Effector memory CD8-positive, alpha-beta T cell (primary cell): ENCODE measurements at regions not wholly inside any gene's neighbourhood (a gene's known extent, or its start where the extent isn't known, plus 50 kb on each side); places are given as distances from the start of the nearest gene placed in this dataset.

ENCODE experiments used
- ATAC-seq: fragments of 150-1000 bp; cut with Tn5 transposase; replicated peaks from 2 replicates; pipeline ENCODE4 v1.10.0; 2021; ENCODE audit warnings: mild to moderate bottlenecking, moderate library complexity
- DNase-seq, 3 experiments: peaks; one replicate each; pipeline ENCODE4 v3.0.0; 2021
- H3K27ac Mint-ChIP-seq, 2 donors: one replicate each; pipeline ENCODE4 v1.8.0; 2022; ENCODE audit warnings: mild to moderate bottlenecking in 2 of 2, mixed read lengths in 2 of 2, moderate library complexity in 2 of 2
- H3K27me3 Mint-ChIP-seq, 2 donors: one replicate each; pipeline ENCODE4 v1.8.0; 2022; ENCODE audit warnings: mixed read lengths in 2 of 2
- H3K36me3 Mint-ChIP-seq: one replicate; pipeline ENCODE4 v1.8.0; 2022; ENCODE audit warnings: mild to moderate bottlenecking, moderate library complexity, mixed read lengths; ENCODE audit not compliant: insufficient read depth
- H3K4me1 Mint-ChIP-seq, 2 donors: one replicate each; pipeline ENCODE4 v1.8.0; 2022; ENCODE audit warnings: low read depth in 2 of 2, mixed read lengths in 2 of 2
- H3K4me3 Mint-ChIP-seq, 2 donors: one replicate each; pipeline ENCODE4 v1.8.0; 2022; ENCODE audit warnings: mild to moderate bottlenecking in 2 of 2, mixed read lengths in 2 of 2, moderate library complexity in 2 of 2
- H3K9me3 Mint-ChIP-seq, 2 donors: one replicate each; pipeline ENCODE4 v1.8.0; 2022; ENCODE audit warnings: mixed read lengths in 2 of 2

DNA sequence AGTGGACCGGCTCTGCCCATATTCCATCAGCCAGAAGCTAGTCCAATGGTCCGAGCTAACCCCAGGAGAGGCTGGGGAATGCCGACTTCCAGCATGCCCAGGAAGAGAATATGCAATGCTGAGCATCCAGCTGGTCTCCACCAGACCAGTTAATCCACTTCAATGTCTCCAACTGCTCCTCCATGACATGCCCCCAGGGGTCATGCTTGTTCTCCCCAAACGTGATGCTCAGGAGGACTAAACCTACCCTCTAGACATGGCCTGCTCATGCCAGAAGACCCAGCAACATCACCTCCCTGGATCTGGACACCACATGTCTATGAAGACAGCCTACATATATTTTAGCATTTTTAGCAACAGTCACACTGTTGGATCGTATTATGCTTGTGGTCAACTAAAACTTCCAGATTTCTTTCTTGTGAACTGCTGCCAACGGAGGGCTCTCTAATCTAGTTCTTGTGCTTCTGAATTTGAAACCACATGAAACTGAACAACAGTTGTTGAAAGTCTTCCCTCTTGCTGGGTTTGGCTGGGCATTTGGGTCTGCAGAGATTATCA is 245.1 kb downstream of the SOX9 start:
- no peaks in the 10 kb centered on the region for H3K9me3 Mint-ChIP-seq
- no peak overlapping the region for H3K27ac Mint-ChIP-seq
- ATAC-seq (no peak), DNase-seq (no peak)
- H3K4me1 Mint-ChIP-seq: no peaks in the 10 kb centered on the region
- H3K36me3 Mint-ChIP-seq: no peaks in the 10 kb centered on the region
- H3K4me3 Mint-ChIP-seq: no peak overlapping the region
- peaks cover 0 to 14% of the 10 kb centered on the region in 2 donors for H3K27me3 Mint-ChIP-seq

DNA sequence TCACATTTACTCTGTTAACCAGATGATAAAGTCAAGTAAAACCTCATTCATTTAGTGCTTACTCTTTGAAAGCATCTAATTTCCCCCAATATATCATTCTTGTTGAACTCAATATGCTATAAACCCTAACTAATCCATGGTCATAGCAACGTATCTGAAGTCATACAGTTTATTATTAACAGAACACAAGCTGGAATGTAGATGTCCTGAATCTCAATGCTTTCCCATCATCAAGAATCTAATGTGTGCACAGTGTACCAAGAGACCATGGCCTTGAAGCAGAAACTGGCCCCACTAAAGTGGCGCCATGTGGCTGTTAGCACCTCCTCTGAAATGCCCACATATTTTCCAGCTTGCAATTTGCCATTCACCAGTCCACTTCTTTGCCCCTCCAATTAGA is 245.8 kb downstream of the SOX9 start:
- H3K9me3 Mint-ChIP-seq: no peaks in the 10 kb centered on the region
- ATAC-seq (no peak), DNase-seq (no peak)
- no peak overlapping the region for H3K27ac Mint-ChIP-seq
- no peaks in the 10 kb centered on the region for H3K4me1 Mint-ChIP-seq
- H3K27me3 Mint-ChIP-seq: peaks cover 0 to 14% of the 10 kb centered on the region in 2 donors
- no peak overlapping the region for H3K4me3 Mint-ChIP-seq
- H3K36me3 Mint-ChIP-seq: no peaks in the 10 kb centered on the region

DNA sequence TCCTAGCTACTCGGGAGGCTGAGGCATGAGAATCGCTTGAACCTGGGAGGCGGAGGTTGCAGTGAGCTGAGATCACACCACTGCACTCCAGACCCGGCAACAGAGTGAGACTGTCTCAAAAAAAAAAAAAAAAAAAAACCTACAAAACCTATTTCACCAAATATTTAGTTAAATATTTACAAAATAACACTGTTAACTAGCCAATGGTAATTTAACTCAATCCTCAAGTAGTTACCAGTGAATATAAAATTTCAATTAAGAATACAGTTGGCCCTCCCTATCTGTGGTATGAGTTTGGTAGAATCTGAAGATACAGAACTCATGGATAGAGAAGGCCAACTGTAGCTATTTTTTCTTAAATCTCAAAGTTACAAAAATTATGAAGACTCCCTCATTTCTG is 247.4 kb downstream of the SOX9 start:
- Mint-ChIP-seq H3K4me3 (no peak overlapping the region), H3K27me3 (peaks cover 0 to 14% of the 10 kb centered on the region in 2 donors), H3K9me3 (peaks cover 0 to under 1% of the 10 kb centered on the region in 2 donors), H3K27ac (no peak overlapping the region), H3K4me1 (no peaks in the 10 kb centered on the region), H3K36me3 (no peaks in the 10 kb centered on the region)
- ATAC-seq: no peak
- no peak for DNase-seq

DNA sequence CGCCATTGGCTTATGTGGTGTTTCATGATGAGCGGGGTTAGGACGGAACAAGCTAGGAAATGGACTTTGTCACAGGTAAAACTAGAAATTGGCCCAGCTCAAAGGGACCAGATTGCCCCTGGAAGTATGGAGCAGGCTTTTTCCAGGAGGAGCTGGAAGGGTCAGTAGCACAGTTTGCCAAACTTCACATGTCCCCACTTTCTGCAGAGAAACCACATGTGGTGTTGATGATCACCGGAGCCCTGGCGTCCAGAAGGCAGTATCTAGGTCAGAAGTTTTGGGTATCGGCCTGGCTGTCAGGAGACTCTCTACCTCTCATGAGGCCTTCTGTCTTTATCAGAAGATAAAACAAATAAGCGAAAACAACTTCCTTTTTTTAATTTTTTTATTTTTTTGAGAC is 248.5 kb downstream of the SOX9 start:
- Mint-ChIP-seq H3K27ac (no peak overlapping the region), H3K36me3 (no peaks in the 10 kb centered on the region), H3K4me3 (no peak overlapping the region), H3K27me3 (peaks cover 0 to 8% of the 10 kb centered on the region in 2 donors), H3K4me1 (no peaks in the 10 kb centered on the region), H3K9me3 (peaks cover 0 to 1% of the 10 kb centered on the region in 2 donors)
- no peak for ATAC-seq
- DNase-seq: no peak

DNA sequence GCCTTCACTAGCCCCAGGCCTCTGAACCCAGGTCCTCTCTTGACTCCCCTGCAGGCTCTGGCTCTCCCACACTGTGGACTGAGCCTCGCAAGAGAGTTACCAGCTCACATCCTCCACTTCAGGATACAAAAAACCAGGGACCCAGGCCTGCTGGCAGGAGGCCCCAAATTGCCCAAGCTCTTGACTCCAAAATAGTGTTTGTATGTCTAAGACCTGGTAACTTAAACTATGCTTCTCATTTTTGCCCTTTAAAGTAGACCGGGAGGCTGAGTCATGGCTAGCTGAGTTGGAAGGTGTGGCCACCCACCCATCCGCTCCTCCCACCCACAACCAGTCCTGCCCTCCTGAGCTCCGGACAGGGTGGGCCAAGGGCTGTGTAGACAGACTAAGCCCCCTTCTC is 250.0 kb downstream of the SOX9 start:
- Mint-ChIP-seq H3K4me3 (no peak overlapping the region), H3K9me3 (peaks cover 0 to 1% of the 10 kb centered on the region in 2 donors), H3K27me3 (no peaks in the 10 kb centered on the region), H3K27ac (no peak overlapping the region), H3K4me1 (no peaks in the 10 kb centered on the region), H3K36me3 (no peaks in the 10 kb centered on the region)
- ATAC-seq (no peak), DNase-seq (no peak)

DNA sequence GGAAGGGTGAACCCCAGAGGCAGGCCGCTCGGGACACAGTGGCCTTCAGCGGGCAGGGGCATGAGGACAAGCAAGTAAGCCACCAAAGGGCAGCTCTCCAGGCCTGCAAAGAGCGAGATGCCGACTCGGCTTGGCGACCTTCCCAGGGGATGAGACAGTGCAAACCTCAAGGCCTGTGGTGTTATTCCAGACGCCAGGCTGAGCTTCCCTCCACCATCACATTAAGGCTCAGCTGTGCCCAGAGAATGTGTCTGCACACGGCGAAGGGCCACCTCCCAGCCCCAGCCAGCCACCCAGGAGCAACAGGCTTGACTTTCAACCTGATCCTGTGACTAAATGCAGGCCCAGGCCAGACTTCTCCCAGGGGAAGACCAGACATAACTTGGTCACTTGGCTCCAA is 251.4 kb downstream of the SOX9 start:
- Mint-ChIP-seq H3K9me3 (peaks cover 0 to 1% of the 10 kb centered on the region in 2 donors), H3K4me3 (no peak overlapping the region), H3K27ac (no peak overlapping the region), H3K27me3 (no peaks in the 10 kb centered on the region), H3K4me1 (no peaks in the 10 kb centered on the region), H3K36me3 (no peaks in the 10 kb centered on the region)
- DNase-seq: no peak
- ATAC-seq: no peak

DNA sequence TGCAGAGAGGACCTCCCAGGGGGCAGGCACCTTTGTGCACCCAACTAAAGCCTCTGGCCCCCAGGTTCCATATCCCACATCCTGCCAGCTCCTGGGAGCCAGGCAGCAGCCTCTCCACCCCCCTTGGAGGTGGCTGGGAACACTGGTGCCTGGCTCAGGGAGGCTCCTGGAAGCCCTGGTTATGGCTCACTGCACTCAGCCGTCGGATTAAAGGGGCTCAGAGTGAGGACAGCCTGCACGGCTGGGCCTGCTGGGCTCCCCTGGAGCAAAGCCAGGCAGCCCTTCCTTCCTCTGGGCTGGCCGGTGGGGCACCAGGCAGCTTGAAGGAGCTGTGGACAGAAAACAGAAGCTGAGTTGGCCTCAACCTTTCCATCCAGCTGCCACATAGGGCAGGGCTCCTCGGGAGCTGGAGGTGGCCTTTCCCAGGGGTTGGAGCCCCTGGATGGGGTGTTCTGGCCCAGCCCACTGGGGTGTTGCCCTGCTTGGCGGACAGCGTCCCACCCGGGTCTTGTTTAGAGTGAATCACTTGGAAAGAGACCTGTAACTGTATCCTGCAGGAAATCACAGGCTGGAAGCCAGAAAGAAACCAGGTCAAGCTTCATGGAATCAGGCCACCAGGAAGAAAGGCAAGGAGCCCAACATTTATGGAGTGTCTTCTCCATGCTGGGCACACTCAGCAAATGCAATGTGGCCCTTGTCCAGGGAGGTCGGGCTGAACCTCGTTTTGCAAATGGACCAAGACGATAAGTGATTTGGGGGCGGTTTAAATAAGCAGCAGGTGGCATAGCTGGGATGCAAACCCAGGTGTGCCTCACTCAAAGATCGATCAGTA is 253.3 kb downstream of the SOX9 start:
- H3K36me3 Mint-ChIP-seq: no peaks in the 10 kb centered on the region
- ATAC-seq: no peak

DNA sequence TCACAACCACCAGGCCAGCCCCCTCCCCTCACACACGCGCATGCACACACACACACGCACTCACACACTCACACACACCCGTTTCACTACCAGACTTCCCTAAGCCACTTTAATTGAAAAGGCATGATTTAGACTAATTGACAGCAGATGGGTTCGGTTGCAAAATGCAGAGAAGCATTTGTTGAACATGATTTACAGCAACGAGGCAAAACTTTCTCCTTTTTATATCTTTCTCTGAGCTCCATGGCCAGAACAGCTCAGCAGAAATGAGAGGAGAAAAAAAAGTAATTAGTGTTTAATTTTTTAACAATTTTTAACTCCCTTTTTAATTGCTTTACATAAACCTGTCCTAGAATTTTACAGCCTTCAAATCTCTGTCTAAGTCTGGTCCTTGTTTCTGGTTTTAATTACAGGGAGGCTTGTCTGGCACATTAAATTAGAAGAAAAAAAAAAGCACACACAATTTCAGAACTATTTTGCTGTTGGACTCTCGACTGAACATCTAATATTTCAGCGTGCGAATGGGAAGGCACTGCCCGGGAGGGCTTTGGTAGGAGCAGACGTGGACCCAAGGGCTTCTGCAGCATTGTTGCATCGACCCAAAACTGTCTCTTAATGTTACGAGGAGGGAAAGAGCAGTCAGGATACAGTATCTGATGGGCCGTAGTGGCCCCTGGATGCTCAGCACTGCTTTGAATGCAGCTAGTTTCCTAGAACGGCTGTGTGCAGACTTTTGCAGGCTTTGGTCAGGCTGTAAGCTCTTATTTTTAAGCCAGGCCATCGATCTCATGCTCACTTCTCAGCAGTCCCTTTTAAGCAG is 255.9 kb downstream of the SOX9 start:
- Mint-ChIP-seq H3K4me3 (no peak overlapping the region), H3K36me3 (no peaks in the 10 kb centered on the region), H3K27ac (no peak overlapping the region), H3K27me3 (no peaks in the 10 kb centered on the region), H3K9me3 (peaks cover 0 to 1% of the 10 kb centered on the region in 2 donors), H3K4me1 (no peaks in the 10 kb centered on the region)
- ATAC-seq: no peak
- no peak for DNase-seq

More for the DNA sequence above, 253.3 kb downstream of the SOX9 start:
- Mint-ChIP-seq H3K4me1 (no peaks in the 10 kb centered on the region), H3K27ac (no peak overlapping the region), H3K9me3 (peaks cover 0 to 1% of the 10 kb centered on the region in 2 donors), H3K27me3 (no peaks in the 10 kb centered on the region), H3K4me3 (no peak overlapping the region)
- DNase-seq: no peak

DNA sequence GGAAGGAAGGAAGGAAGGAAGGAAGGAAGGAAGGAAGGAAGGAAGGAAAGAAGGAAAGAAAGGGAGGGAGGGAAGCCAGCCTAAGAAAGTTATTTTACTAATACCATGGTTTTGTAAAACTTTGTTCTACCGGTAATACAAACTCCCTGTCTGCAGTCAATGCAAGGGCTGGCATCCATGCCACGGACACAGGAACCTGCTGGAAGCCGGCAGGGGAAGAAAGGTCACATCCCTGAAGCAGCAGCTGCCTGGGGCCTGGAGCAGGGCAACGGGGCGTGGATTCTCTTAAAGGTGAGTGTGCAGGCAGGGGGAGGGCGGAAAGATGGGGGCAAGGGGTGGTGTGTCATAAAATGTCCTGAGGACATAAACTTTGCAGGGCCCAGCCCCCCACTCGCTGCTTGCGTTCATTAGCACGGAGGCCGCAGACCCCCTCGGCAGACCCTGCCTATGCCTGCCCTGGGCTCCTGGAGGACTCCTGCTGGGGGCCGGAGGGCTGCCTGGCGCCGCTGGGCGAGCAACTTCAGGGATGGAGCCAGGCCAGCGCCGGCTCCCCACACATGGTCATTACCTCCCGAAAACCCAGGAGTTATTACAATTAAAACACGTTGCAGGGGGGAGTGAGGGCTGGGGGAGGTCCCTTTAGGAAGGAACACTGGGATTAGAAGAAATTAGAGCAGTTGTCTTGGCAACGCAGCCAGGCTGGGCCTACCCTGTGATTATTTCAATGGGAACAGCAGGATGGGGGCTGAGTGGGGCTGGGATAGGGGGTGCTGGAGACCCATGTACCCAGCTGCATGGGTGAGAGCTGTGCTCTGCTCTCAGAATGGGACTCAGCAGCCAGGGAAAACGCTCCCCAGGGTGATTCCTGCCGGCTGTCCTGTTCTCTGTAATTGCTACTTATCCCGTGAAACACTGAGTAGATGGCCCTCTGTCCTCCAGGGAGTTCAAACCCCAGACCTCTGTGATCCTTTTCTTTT is 257.9 kb downstream of the SOX9 start:
- no peak overlapping the region for H3K27ac Mint-ChIP-seq
- DNase-seq (no peak), ATAC-seq (no peak)
- H3K27me3 Mint-ChIP-seq: peaks cover 6 to 11% of the 10 kb centered on the region in 2 donors
- no peaks in the 10 kb centered on the region for H3K9me3 Mint-ChIP-seq
- no peaks in the 10 kb centered on the region for H3K36me3 Mint-ChIP-seq
- H3K4me1 Mint-ChIP-seq: no peaks in the 10 kb centered on the region
- H3K4me3 Mint-ChIP-seq: no peak overlapping the region

DNA sequence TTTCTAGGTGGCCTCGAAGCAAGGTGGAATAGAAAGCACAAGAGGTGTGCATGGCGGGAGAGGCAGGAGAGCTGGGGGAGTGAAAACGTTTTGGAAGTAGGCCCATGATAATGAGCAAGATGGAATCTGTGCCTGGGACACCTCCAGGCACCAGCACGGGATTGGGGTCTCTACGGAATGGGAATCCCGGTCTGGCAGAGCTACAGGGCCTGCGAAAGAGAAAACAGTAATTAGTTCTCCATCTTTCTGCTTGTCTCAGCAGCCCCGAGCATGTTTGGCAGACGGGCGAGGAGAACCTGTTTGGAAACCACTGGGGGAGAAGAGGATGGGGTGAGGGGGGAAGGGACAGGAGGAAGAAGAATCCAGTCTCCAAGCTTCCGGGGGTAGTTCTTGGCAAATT is 258.7 kb downstream of the SOX9 start:
- H3K36me3 Mint-ChIP-seq: no peaks in the 10 kb centered on the region
- no peak overlapping the region for H3K4me3 Mint-ChIP-seq
- DNase-seq: no peak
- no peak overlapping the region for H3K27ac Mint-ChIP-seq
- ATAC-seq: no peak
- no peaks in the 10 kb centered on the region for H3K4me1 Mint-ChIP-seq
- H3K9me3 Mint-ChIP-seq: no peaks in the 10 kb centered on the region
- peaks cover 6 to 11% of the 10 kb centered on the region in 2 donors for H3K27me3 Mint-ChIP-seq

DNA sequence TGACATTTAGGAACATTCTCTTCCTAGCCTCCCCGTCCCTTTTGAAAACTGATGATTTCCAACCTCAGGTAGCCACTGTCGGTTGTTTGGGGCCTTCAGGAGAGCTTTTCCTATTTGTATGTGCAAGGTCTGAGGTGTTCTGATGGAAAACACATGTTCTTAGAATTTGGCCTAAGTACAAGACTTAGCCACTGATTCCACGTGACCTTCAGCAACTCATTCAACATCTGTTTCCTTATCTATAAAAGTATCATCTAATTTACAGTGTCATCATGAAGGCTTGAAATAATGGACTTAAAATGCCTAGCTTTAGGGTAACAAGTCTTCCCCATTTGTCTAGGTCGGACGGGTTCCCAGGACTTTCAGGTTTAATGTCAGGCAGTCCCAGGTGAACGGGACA is 259.3 kb downstream of the SOX9 start:
- H3K27me3 Mint-ChIP-seq: peaks cover 6 to 11% of the 10 kb centered on the region in 2 donors
- H3K9me3 Mint-ChIP-seq: no peaks in the 10 kb centered on the region
- no peak overlapping the region for H3K27ac Mint-ChIP-seq
- H3K4me1 Mint-ChIP-seq: no peaks in the 10 kb centered on the region
- H3K36me3 Mint-ChIP-seq: no peaks in the 10 kb centered on the region
- ATAC-seq (no peak), DNase-seq (no peak)
- no peak overlapping the region for H3K4me3 Mint-ChIP-seq

DNA sequence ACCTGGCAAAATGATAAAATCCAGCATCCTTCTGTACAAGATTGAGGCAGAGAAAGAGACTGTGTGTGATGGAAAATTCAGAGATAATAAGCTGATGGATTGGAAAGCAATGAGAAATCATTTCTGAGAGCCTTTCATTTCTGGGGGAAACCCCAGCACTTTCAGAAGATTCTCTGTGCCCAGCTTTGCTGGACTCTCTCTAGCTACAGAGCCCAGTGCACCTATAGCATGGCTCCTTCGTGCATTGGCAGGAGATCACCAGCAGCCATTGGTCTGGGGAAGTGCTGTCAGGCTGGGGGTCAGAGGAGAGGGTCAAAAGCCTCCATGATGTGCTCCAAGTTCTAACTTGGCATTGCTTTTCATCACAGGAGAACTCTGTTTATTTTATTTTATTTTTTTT is 259.9 kb downstream of the SOX9 start:
- DNase-seq (no peak), ATAC-seq (no peak)
- Mint-ChIP-seq H3K4me1 (no peaks in the 10 kb centered on the region), H3K36me3 (no peaks in the 10 kb centered on the region), H3K27me3 (peaks cover 6 to 11% of the 10 kb centered on the region in 2 donors), H3K27ac (no peak overlapping the region), H3K9me3 (no peaks in the 10 kb centered on the region), H3K4me3 (no peak overlapping the region)
